Thyroid gland (tissue), 4 donors: ENCODE measurements at regions not wholly inside any gene's neighbourhood (a gene's known extent, or its start where the extent isn't known, plus 50 kb on each side); places are given as distances from the start of the nearest gene placed in this dataset.
A peak's percentile ranks its signal among the peaks of the same experiment; 100 is the strongest.
"Not testable (repeated sequence)": the region's sequence is repeated elsewhere in the genome, so short reads cannot be mapped to it uniquely, and the experiment has no call there.

ENCODE experiments used
- DNase-seq, 2 donors: peaks; one replicate each; pipeline ENCODE4 v3.0.0-alpha.2; 2019
- H3K27ac ChIP-seq, 3 donors: fragments of 200-600 bp; sonication (generic); 1 replicate in 2 of 3; 2 replicates in 1 of 3; pipeline ENCODE4 v1.5.1; 2016 to 2019; ENCODE audit warnings: mild to moderate bottlenecking in 1 of 3, moderate library complexity in 1 of 3
- H3K27me3 ChIP-seq: fragments of 200-600 bp; sonication (generic); one replicate; pipeline ENCODE4 v1.5.1; 2019
- H3K36me3 ChIP-seq, 2 donors: fragments of 200-600 bp; sonication (generic); one replicate each; pipeline ENCODE4 v1.5.1; 2016 to 2019
- H3K4me1 ChIP-seq, 2 donors: fragments of 200-600 bp; sonication (generic); one replicate each; pipeline ENCODE4 v1.5.1; 2017 to 2019
- H3K4me3 ChIP-seq, 3 donors: fragments of 200-600 bp; sonication (generic); replicated peaks in 1 of 3; 1 replicate in 2 of 3; 2 replicates in 1 of 3; pipeline ENCODE4 v1.5.1; 2016; ENCODE audit warnings: mild to moderate bottlenecking in 1 of 3
- H3K9me3 ChIP-seq: fragments of 200-600 bp; sonication (generic); one replicate; pipeline ENCODE4 v1.5.1; 2017
- CTCF ChIP-seq, 6 experiments: fragments of 200-600 bp in 3 of 6; fragments of 450-650 bp in 3 of 6; sonication (generic) in 3 of 6; IDR thresholded peaks; one replicate each; pipeline ENCODE4 v1.5.1; 2016 to 2019; ENCODE audit warnings: antibody characterized with exemption in 6 of 6, mild to moderate bottlenecking in 2 of 6, inconsistent platforms in 1 of 6, moderate library complexity in 1 of 6
- POLR2A ChIP-seq, 2 donors: fragments of 450-650 bp; IDR thresholded peaks; one replicate each; pipeline ENCODE4 v1.6.1; 2017; ENCODE audit warnings: antibody characterized with exemption in 2 of 2, mild to moderate bottlenecking in 2 of 2, moderate library complexity in 1 of 2
- WGBS, 2 donors: methylation state at CpG; one replicate each; pipeline ENCODE4 v1.1.5; 2017; 5-methylcytosine and 5-hydroxymethylcytosine counted together
- intact Hi-C: fragments of 100-400 bp; cut with DNase I; formaldehyde crosslinking; loops from one replicate; pipeline ENCODE4 v1.15.1; 2023

GRCh38 chr11:57885298-57886050, 123.9 kb downstream of the CTNND1 start:
- no peaks in the 10 kb centered on the region for H3K9me3 ChIP-seq
- intact Hi-C loops: no loop called here
- H3K36me3 ChIP-seq: no peaks in the 10 kb centered on the region
- 53 to 56% methylated on average over 5 of the region's 5 CpGs for WGBS, 2 donors
- no peaks in the 10 kb centered on the region for H3K4me1 ChIP-seq
- no peak overlapping the region for H3K4me3 ChIP-seq
- no peaks in the 10 kb centered on the region for H3K27me3 ChIP-seq
- H3K27ac ChIP-seq: no peak overlapping the region
- DNase-seq: peak in 1 of 2 donors; percentile 8
- TF ChIP-seq POLR2A (IDR thresholded peaks at IDR 0.05) (no peak), CTCF (IDR thresholded peaks at IDR 0.05) (no peak)

- Histone ChIP-seq H3K9me3 (no peaks in the 10 kb centered on the region), H3K36me3 (no peaks in the 10 kb centered on the region), H3K4me3 (no peak overlapping the region), H3K27ac (no peak overlapping the region), H3K27me3 (no peaks in the 10 kb centered on the region), H3K4me1 (no peaks in the 10 kb centered on the region)
- intact Hi-C loops: no loop called here
- WGBS, 2 donors: 90 to 92% methylated on average over 3 of the region's 3 CpGs
- DNase-seq: no peak
- TF ChIP-seq CTCF (IDR thresholded peaks at IDR 0.05) (no peak), POLR2A (IDR thresholded peaks at IDR 0.05) (no peak)
These were observed 126.8 kb downstream of the CTNND1 start for GRCh38 chr11:57888386-57888785.

- 86 to 92% methylated on average over 1 of the region's 1 CpG for WGBS, 2 donors
- Histone ChIP-seq H3K27me3 (no peaks in the 10 kb centered on the region), H3K4me3 (no peak overlapping the region), H3K36me3 (no peaks in the 10 kb centered on the region), H3K27ac (no peak overlapping the region), H3K9me3 (no peaks in the 10 kb centered on the region), H3K4me1 (no peaks in the 10 kb centered on the region)
- no peak for TF ChIP-seq CTCF (IDR thresholded peaks at IDR 0.05)
- no peak for TF ChIP-seq POLR2A (IDR thresholded peaks at IDR 0.05)
- no peak for DNase-seq
- intact Hi-C loops: no loop called here
These were observed 128.9 kb downstream of the CTNND1 start for GRCh38 chr11:57890521-57890920.

GRCh38 chr11:57893200-57893599, 130.5 kb upstream of the OR9Q1 start:
- H3K4me3 ChIP-seq, H3K9me3 ChIP-seq, H3K27ac ChIP-seq, intact Hi-C loops, H3K27me3 ChIP-seq, DNase-seq, H3K4me1 ChIP-seq, H3K36me3 ChIP-seq: not testable (repeated sequence)
- WGBS, 2 donors: 72 to 81% methylated on average over 2 of the region's 2 CpGs

GRCh38 chr11:57896361-57897145, 127.1 kb upstream of the OR9Q1 start:
- WGBS, 2 donors: 56 to 64% methylated on average over 4 of the region's 4 CpGs
- H3K27me3 ChIP-seq: no peaks in the 10 kb centered on the region
- no peaks in the 10 kb centered on the region for H3K36me3 ChIP-seq
- H3K27ac ChIP-seq: no peak overlapping the region
- intact Hi-C loops: no loop called here
- no peaks in the 10 kb centered on the region for H3K9me3 ChIP-seq
- TF ChIP-seq POLR2A (IDR thresholded peaks at IDR 0.05) (no peak), CTCF (IDR thresholded peaks at IDR 0.05) (no peak)
- DNase-seq: no peak
- no peaks in the 10 kb centered on the region for H3K4me1 ChIP-seq
- H3K4me3 ChIP-seq: no peak overlapping the region
